HL-60 (cell line): ENCODE measurements at regions not wholly inside any gene's neighbourhood (a gene's known extent, or its start where the extent isn't known, plus 50 kb on each side); places are given as distances from the start of the nearest gene placed in this dataset.

Source experiments
- DNase-seq, 2 experiments: peaks; one replicate each; pipeline ENCODE4 v3.0.0-alpha.2; 2010 to 2020; ENCODE audit warnings: low read depth in 1 of 2, low spot score in 1 of 2
- H3K27ac ChIP-seq: fragments of 250-450 bp; sonication (Bioruptor Pico); replicated peaks from 2 replicates; pipeline ENCODE4 v1.5.1; 2020; ENCODE audit warnings: mild to moderate bottlenecking, moderate library complexity
- H3K27me3 ChIP-seq: fragments of 250-450 bp; sonication (Bioruptor Pico); 2 replicates; pipeline ENCODE4 v1.5.1; 2021; ENCODE audit warnings: mild to moderate bottlenecking, moderate library complexity; ENCODE audit not compliant: insufficient read depth, poor library complexity, severe bottlenecking
- H3K4me3 ChIP-seq: replicated peaks from 2 replicates; pipeline ENCODE4 v1.5.1; 2011; ENCODE audit warnings: mild to moderate bottlenecking, control low read depth, low read length; ENCODE audit not compliant: insufficient read depth
- CTCF ChIP-seq: IDR thresholded peaks from one replicate; pipeline ENCODE4 v1.5.1; 2011; ENCODE audit warnings: low read length, control low read depth, inconsistent platforms; ENCODE audit not compliant: insufficient read depth
- GABPA ChIP-seq: IDR thresholded peaks from 2 replicates; pipeline ENCODE4 v1.6.1; 2012; ENCODE audit warnings: low read depth
- POLR2AphosphoS5 ChIP-seq: IDR thresholded peaks from 2 replicates; pipeline ENCODE4 v1.6.1; 2012; ENCODE audit warnings: low read depth
- REST ChIP-seq: IDR thresholded peaks from 2 replicates; pipeline ENCODE4 v1.6.1; 2012; ENCODE audit warnings: low read depth; ENCODE audit not compliant: insufficient replicate concordance
- SPI1 ChIP-seq: IDR thresholded peaks from 2 replicates; pipeline ENCODE4 v1.6.1; 2012; ENCODE audit warnings: low read depth, mild to moderate bottlenecking, borderline replicate concordance

- H3K27ac ChIP-seq, result no peak overlapping the region
- no peaks in the 10 kb centered on the region for H3K27me3 ChIP-seq
- TF ChIP-seq POLR2AphosphoS5 (no peak), SPI1 (no peak), CTCF (no peak), REST (no peak), GABPA (no peak)
- no peak overlapping the region for H3K4me3 ChIP-seq
- DNase-seq, result no peak
Measured at GRCh38 chr4:33045334-33045733, 2325.2 kb downstream of the PCDH7 start.

- no peak for DNase-seq
- H3K27me3 ChIP-seq, result no peaks in the 10 kb centered on the region
- H3K27ac ChIP-seq, result no peak overlapping the region
- TF ChIP-seq SPI1 (no peak), REST (no peak), GABPA (no peak), POLR2AphosphoS5 (no peak), CTCF (no peak)
- H3K4me3 ChIP-seq, result no peak overlapping the region
Measured at GRCh38 chr4:33052241-33052640, 2332.1 kb downstream of the PCDH7 start.

- TF ChIP-seq REST (no peak), GABPA (no peak)
- no peaks in the 10 kb centered on the region for H3K27me3 ChIP-seq
- no peak overlapping the region for H3K4me3 ChIP-seq
- DNase-seq, result no peak
- no peak overlapping the region for H3K27ac ChIP-seq
Measured at GRCh38 chr4:33054161-33054560, 2334.0 kb downstream of the PCDH7 start.

GRCh38 chr4:33054656-33055196 is 2334.6 kb downstream of the PCDH7 start:
- DNase-seq, result no peak
- TF ChIP-seq GABPA (no peak), REST (no peak), POLR2AphosphoS5 (no peak), SPI1 (no peak), CTCF (no peak)

More at GRCh38 chr4:33054656-33055196, 2334.6 kb downstream of the PCDH7 start:
- no peak overlapping the region for H3K27ac ChIP-seq
- no peaks in the 10 kb centered on the region for H3K27me3 ChIP-seq
- H3K4me3 ChIP-seq, result no peak overlapping the region
